IMR-90 (cell line): ENCODE measurements at regions not wholly inside any gene's neighbourhood (a gene's known extent, or its start where the extent isn't known, plus 50 kb on each side); places are given as distances from the start of the nearest gene placed in this dataset.

Experiments
- ATAC-seq: fragments of 200-7000 bp; cut with Tn5 transposase; 2 replicates; pipeline ENCODE4 v1.9.1; 2020; ENCODE audit warnings: low read depth, mild to moderate bottlenecking, moderate library complexity
- BruUV-seq: library from RNA; stranded (reverse); fragments of 400-500 nt; replicated peaks from 2 replicates; lab custom pipeline; 2021; lab: Mats Ljungman, UMichigan
- CTCF ChIA-PET: fragments of 300-600 bp; formaldehyde crosslinking; extraction: SDS; loops from one replicate; lab custom pipeline; 2021; ENCODE audit warnings: antibody characterized with exemption; lab: Yijun Ruan, JAX
- POLR2A ChIA-PET: fragments of 300-600 bp; sonication (Branson Sonifier 250); formaldehyde crosslinking; loops from one replicate; lab custom pipeline; 2022; ENCODE audit warnings: antibody characterized with exemption; ENCODE audit not compliant: unreplicated experiment; lab: Charles Lee
- DNase-seq: peaks from one replicate; pipeline ENCODE4 v3.0.0; 2013
- H2AFZ ChIP-seq: replicated peaks from 2 replicates; pipeline ENCODE3; 2013; ENCODE audit warnings: low read length, mild to moderate bottlenecking; ENCODE audit not compliant: poor library complexity
- H2AK5ac ChIP-seq: 2 replicates; pipeline ENCODE4 v1.6.1; 2013; ENCODE audit warnings: low read depth, low read length, inconsistent platforms
- H2AK9ac ChIP-seq: replicated peaks from 2 replicates; pipeline ENCODE3; 2013; ENCODE audit warnings: mild to moderate bottlenecking, low read depth, low read length, moderate library complexity; ENCODE audit not compliant: poor library complexity
- H2BK120ac ChIP-seq: 2 replicates; pipeline ENCODE4 v1.6.1; 2013; ENCODE audit warnings: low read depth, low read length, inconsistent platforms
- H2BK15ac ChIP-seq: 3 replicates; pipeline ENCODE4 v1.6.1; 2013; ENCODE audit warnings: low read depth, low read length, inconsistent platforms
- H2BK20ac ChIP-seq: 2 replicates; pipeline ENCODE4 v1.6.1; 2013; ENCODE audit warnings: low read depth, mild to moderate bottlenecking, inconsistent platforms, low read length, moderate library complexity
- H2BK5ac ChIP-seq: 2 replicates; pipeline ENCODE4 v1.6.1; 2013; ENCODE audit warnings: mild to moderate bottlenecking, low read depth, low read length, inconsistent platforms; ENCODE audit not compliant: poor library complexity, severe bottlenecking
- H3K14ac ChIP-seq: replicated peaks from 2 replicates; pipeline ENCODE4 v1.6.1; 2013; ENCODE audit warnings: low read depth, low read length, inconsistent platforms
- H3K18ac ChIP-seq: 2 replicates; pipeline ENCODE4 v1.6.1; 2013; ENCODE audit warnings: low read depth, low read length, control low read depth
- H3K23ac ChIP-seq: 2 replicates; pipeline ENCODE4 v1.6.1; 2013; ENCODE audit warnings: low read depth, low read length, inconsistent platforms
- H3K27ac ChIP-seq: 2 replicates; pipeline ENCODE4 v1.5.1; 2013; ENCODE audit warnings: mild to moderate bottlenecking, control low read depth, low read length; ENCODE audit not compliant: insufficient read depth
- H3K27me3 ChIP-seq: 2 replicates; pipeline ENCODE4 v1.6.1; 2013; ENCODE audit warnings: low read length; ENCODE audit not compliant: control insufficient read depth, insufficient read depth
- H3K36me3 ChIP-seq: 2 replicates; pipeline ENCODE4 v1.6.1; 2013; ENCODE audit warnings: low read length, mixed read lengths; ENCODE audit not compliant: control insufficient read depth, insufficient read depth
- H3K4ac ChIP-seq: 2 replicates; pipeline ENCODE4 v1.6.1; 2013; ENCODE audit warnings: low read depth, low read length, inconsistent platforms
- H3K4me1 ChIP-seq: 2 replicates; pipeline ENCODE4 v1.6.1; 2013; ENCODE audit warnings: low read length, mixed read lengths; ENCODE audit not compliant: control insufficient read depth, insufficient read depth
- H3K4me2 ChIP-seq: 2 replicates; pipeline ENCODE4 v1.6.1; 2013; ENCODE audit warnings: low read depth, mild to moderate bottlenecking, control low read depth, low read length, moderate library complexity
- H3K4me3 ChIP-seq: 2 replicates; pipeline ENCODE4 v1.5.1; 2013; ENCODE audit warnings: low read depth, mild to moderate bottlenecking, control low read depth, low read length, moderate library complexity; ENCODE audit not compliant: insufficient read depth
- H3K56ac ChIP-seq: 2 replicates; pipeline ENCODE4 v1.6.1; 2013; ENCODE audit warnings: low read length, inconsistent platforms; ENCODE audit not compliant: insufficient read depth; ENCODE audit errors: extremely low read depth
- H3K79me1 ChIP-seq, 2 experiments: 2 replicates each; pipeline ENCODE4 v1.6.1; 2013; ENCODE audit warnings: low read length in 2 of 2, inconsistent platforms in 1 of 2, low read depth in 1 of 2
- H3K9ac ChIP-seq: 2 replicates; pipeline ENCODE4 v1.6.1; 2013; ENCODE audit warnings: low read depth, low read length, control low read depth
- H3K9me1 ChIP-seq: 2 replicates; pipeline ENCODE4 v1.6.1; 2013; ENCODE audit warnings: low read length, inconsistent platforms; ENCODE audit not compliant: insufficient read depth
- H3K9me3 ChIP-seq: 2 replicates; pipeline ENCODE4 v1.6.1; 2013; ENCODE audit warnings: low read length; ENCODE audit not compliant: control insufficient read depth, insufficient read depth
- H4K20me1 ChIP-seq: 2 replicates; pipeline ENCODE4 v1.6.1; 2013; ENCODE audit warnings: low read length, inconsistent platforms; ENCODE audit not compliant: insufficient read depth
- H4K5ac ChIP-seq: 2 replicates; pipeline ENCODE4 v1.6.1; 2013; ENCODE audit warnings: mild to moderate bottlenecking, low read depth, low read length, control low read depth
- H4K8ac ChIP-seq, 2 experiments: 2 replicates each; pipeline ENCODE4 v1.6.1; 2013; ENCODE audit warnings: low read depth in 2 of 2, low read length in 2 of 2, control low read depth in 1 of 2, inconsistent platforms in 1 of 2
- H4K91ac ChIP-seq: 2 replicates; pipeline ENCODE4 v1.6.1; 2013; ENCODE audit warnings: low read depth, low read length, inconsistent platforms; ENCODE audit not compliant: insufficient read depth
- BHLHE40 ChIP-seq: fragments of 150-350 bp; IDR thresholded peaks from 2 replicates; pipeline ENCODE4 v1.6.1; 2016; ENCODE audit warnings: mild to moderate bottlenecking, low read depth, low read length
- CHD1 ChIP-seq: IDR thresholded peaks from 2 replicates; pipeline ENCODE4 v1.6.1; 2012; ENCODE audit warnings: low read depth, low read length, improper control_type of control experiment
- FOS ChIP-seq: fragments of 150-350 bp; IDR thresholded peaks from 2 replicates; pipeline ENCODE4 v1.6.1; 2016; ENCODE audit warnings: low read depth, low read length
- WGBS, 2 experiments: methylation state at CpG; one replicate each; pipeline versions ENCODE4 v1.1.5 to v1.1.7; 2013; ENCODE audit warnings: missing lambda C conversion rate in 2 of 2; ENCODE audit not compliant: insufficient read length in 1 of 2; ENCODE audit errors: extremely low coverage in 2 of 2; 5-methylcytosine and 5-hydroxymethylcytosine counted together
- dilution Hi-C: fragments of 300-500 bp; cut with HindIII; formaldehyde crosslinking; loops from one replicate; pipeline ENCODE4 v1.14.3; 2018; ENCODE audit warnings: low sequenced_read_pairs; ENCODE audit not compliant: unreplicated experiment
- in situ Hi-C: fragments of 300-500 bp; cut with MboI; formaldehyde crosslinking; loops from 3 replicates; pipeline ENCODE4 v1.14.3; 2019; ENCODE audit warnings: low sequenced_read_pairs, inconsistent platforms, mixed read lengths
- intact Hi-C: fragments of 100-400 bp; cut with micrococcal nuclease; formaldehyde crosslinking; loops from 2 replicates; pipeline ENCODE4 v1.10.0; 2022

DNA sequence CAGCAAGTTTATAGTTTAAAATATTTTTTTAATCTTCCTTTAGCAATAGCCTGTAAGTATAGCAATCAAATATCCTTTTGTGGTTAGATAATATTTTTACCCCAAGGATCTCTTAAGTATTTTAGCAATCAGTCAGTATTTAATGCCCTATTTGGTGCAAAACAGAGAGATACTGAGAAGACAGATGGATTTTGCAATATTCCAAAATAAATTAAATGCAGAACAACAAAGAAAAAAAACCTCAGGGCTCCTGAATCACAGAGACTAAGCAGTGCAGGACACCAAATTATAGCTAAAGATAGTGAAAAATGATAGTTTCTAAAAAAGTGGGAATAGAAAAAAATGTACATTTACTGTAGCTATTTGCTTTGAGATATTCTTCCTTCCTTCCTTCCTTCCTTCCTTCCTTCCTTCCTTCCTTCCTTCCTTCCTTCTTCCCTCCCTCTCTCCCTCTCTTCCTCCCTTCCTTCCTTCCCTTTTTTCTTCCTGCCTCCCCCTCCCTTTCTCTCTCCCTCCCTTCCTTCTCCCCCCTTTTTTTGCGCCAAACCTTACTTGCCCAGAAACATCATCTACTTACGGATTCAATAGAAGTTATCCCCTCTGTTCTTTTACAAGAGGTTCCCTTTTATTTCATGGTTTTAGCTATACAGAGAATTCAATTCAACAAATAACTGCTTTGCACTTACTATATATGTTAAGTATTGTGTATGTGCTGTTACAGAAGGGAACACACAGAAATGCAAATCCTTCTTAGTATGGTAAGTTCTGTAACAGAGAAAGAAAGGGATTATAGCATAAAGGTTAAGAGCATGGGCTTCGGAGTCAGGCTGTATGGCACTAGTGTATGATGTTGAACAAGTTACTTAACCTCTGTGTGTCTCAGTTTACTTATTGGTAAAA, 219.0 kb downstream of the CPE start:
- H3K36me3 ChIP-seq = no peaks in the 10 kb centered on the region
- no peaks in the 10 kb centered on the region for H4K20me1 ChIP-seq
- no peak overlapping the region for H3K14ac ChIP-seq
- DNase-seq = no peak
- CTCF ChIA-PET = no interaction called here
- no peak overlapping the region for H3K23ac ChIP-seq
- H2BK120ac ChIP-seq = no peak overlapping the region
- no peak overlapping the region for H2AFZ ChIP-seq
- H4K5ac ChIP-seq = no peak overlapping the region
- no peak overlapping the region for H2AK5ac ChIP-seq
- no peak overlapping the region for H3K9ac ChIP-seq
- H3K9me1 ChIP-seq = no peaks in the 10 kb centered on the region
- H2BK20ac ChIP-seq = no peak overlapping the region
- H3K18ac ChIP-seq = no peak overlapping the region
- no peak for ATAC-seq
- H3K4me3 ChIP-seq = no peak overlapping the region
- TF ChIP-seq FOS (no peak), CHD1 (no peak), BHLHE40 (no peak)
- in situ Hi-C loops = no loop called here
- H4K8ac ChIP-seq = no peak overlapping the region
- WGBS, 2 experiments = no CpG with 5 or more reads among the region's 3 CpGs
- H3K27ac ChIP-seq = no peak overlapping the region
- no peak overlapping the region for H4K91ac ChIP-seq
- no TSS peak for BruUV-seq
- H2BK5ac ChIP-seq = no peak overlapping the region
- H3K79me1 ChIP-seq = no peaks in the 10 kb centered on the region
- H3K4ac ChIP-seq = no peak overlapping the region
- no peak overlapping the region for H2AK9ac ChIP-seq
- no peaks in the 10 kb centered on the region for H3K4me1 ChIP-seq
- POLR2A ChIA-PET = no interaction called here
- H3K56ac ChIP-seq = no peak overlapping the region
- peaks cover 3% of the 10 kb centered on the region for H3K9me3 ChIP-seq
- no peak overlapping the region for H3K4me2 ChIP-seq
- H2BK15ac ChIP-seq = no peak overlapping the region
- H3K27me3 ChIP-seq = no peaks in the 10 kb centered on the region
- intact Hi-C loops = no loop called here
- dilution Hi-C loops = no loop called here
